NB4 (cell line): ENCODE measurements at regions not wholly inside any gene's neighbourhood (a gene's known extent, or its start where the extent isn't known, plus 50 kb on each side); places are given as distances from the start of the nearest gene placed in this dataset.

ENCODE experiments used
- TF ChIP-seq, protein P1 (sequence below): IDR thresholded peaks from one replicate; pipeline ENCODE4 v1.5.1; 2012; ENCODE audit warnings: low read depth, low read length
- TF ChIP-seq, protein P2 (sequence below): IDR thresholded peaks from 2 replicates; pipeline ENCODE4 v1.6.1; 2011; ENCODE audit warnings: low read depth, low read length

- TF ChIP-seq, protein P1, sequence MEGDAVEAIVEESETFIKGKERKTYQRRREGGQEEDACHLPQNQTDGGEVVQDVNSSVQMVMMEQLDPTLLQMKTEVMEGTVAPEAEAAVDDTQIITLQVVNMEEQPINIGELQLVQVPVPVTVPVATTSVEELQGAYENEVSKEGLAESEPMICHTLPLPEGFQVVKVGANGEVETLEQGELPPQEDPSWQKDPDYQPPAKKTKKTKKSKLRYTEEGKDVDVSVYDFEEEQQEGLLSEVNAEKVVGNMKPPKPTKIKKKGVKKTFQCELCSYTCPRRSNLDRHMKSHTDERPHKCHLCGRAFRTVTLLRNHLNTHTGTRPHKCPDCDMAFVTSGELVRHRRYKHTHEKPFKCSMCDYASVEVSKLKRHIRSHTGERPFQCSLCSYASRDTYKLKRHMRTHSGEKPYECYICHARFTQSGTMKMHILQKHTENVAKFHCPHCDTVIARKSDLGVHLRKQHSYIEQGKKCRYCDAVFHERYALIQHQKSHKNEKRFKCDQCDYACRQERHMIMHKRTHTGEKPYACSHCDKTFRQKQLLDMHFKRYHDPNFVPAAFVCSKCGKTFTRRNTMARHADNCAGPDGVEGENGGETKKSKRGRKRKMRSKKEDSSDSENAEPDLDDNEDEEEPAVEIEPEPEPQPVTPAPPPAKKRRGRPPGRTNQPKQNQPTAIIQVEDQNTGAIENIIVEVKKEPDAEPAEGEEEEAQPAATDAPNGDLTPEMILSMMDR = no peak
- TF ChIP-seq, protein P2, sequence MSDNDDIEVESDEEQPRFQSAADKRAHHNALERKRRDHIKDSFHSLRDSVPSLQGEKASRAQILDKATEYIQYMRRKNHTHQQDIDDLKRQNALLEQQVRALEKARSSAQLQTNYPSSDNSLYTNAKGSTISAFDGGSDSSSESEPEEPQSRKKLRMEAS = no peak
Measured at GRCh38 chr2:220663065-220663464, 909.0 kb downstream of the EPHA4 start.
